ENCODE measurements at regions not wholly inside any gene's neighbourhood (a gene's known extent, or its start where the extent isn't known, plus 50 kb on each side); places are given as distances from the start of the nearest gene placed in this dataset.

DNA sequence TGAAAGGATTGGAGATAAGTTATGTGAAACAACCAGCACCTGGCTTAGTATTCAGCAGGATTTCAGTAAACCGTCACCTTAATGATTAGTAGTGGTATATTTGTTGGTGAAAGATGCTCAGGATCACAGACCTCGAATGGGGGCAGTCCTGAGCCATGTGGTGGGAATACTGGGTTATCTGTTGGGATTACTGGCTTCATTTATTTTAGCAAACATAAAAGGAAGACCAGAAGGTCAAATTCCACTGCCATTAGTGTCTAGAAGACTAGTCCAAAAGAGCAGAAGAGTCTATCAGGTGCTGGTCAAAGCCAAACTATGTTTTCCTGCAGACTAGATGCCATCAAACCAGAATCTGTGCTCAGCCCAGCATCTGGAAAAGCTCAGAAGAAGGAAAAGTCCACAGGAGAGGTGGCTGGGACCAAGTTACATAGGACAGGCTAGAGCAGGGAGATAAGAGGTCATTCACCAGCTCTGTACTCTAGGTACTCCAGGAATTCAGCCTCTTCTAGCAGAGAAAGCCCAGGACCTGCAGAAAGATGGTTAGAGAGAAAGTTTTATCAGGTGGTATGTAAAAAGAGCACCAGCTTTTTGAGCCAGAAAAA is 343.4 kb downstream of the PLPP3 start:
- TF ChIP-seq, protein P1, sequence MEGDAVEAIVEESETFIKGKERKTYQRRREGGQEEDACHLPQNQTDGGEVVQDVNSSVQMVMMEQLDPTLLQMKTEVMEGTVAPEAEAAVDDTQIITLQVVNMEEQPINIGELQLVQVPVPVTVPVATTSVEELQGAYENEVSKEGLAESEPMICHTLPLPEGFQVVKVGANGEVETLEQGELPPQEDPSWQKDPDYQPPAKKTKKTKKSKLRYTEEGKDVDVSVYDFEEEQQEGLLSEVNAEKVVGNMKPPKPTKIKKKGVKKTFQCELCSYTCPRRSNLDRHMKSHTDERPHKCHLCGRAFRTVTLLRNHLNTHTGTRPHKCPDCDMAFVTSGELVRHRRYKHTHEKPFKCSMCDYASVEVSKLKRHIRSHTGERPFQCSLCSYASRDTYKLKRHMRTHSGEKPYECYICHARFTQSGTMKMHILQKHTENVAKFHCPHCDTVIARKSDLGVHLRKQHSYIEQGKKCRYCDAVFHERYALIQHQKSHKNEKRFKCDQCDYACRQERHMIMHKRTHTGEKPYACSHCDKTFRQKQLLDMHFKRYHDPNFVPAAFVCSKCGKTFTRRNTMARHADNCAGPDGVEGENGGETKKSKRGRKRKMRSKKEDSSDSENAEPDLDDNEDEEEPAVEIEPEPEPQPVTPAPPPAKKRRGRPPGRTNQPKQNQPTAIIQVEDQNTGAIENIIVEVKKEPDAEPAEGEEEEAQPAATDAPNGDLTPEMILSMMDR (IDR thresholded peaks at IDR 0.05): no peak
- Mint-ChIP-seq H3K27ac (no peak overlapping the region), H3K36me3 (ENCODE audit: low read depth) (peaks cover 3% of the 10 kb centered on the region), H3K4me1 (no peaks in the 10 kb centered on the region), H3K27me3 (ENCODE audit: low read depth, poor library complexity) (peaks cover 9% of the 10 kb centered on the region), H3K9me3 (peaks cover 11% of the 10 kb centered on the region), H3K4me3 (no peak overlapping the region)
- DNase-seq: no peak

DNA sequence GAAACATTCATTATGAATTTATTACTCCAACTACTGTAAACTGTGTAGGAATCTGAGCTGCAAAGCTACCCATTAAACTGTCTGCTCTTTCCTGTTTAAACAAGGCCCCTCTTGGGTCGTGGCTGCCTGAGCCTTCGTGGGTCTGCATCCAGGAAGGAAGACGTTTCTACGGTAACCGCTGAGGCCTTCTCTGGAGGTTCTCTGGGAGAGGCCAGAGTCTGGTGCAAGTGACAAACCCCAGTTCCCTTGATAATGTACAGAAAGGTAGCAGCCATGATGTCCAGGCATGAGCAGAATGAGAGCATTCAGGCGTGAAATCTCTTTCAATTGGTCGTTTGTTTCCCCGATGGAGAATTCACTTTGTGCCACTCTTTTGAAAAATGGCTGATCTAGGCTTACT is 350.2 kb downstream of the PLPP3 start:
- TF ChIP-seq, protein P1 (IDR thresholded peaks at IDR 0.05): no peak
- Mint-ChIP-seq H3K27me3 (ENCODE audit: low read depth, poor library complexity) (no peaks in the 10 kb centered on the region), H3K36me3 (ENCODE audit: low read depth) (no peaks in the 10 kb centered on the region), H3K9me3 (no peaks in the 10 kb centered on the region), H3K4me3 (no peak overlapping the region), H3K4me1 (peaks cover 16% of the 10 kb centered on the region), H3K27ac (no peak overlapping the region)
- peak; percentile 30 for DNase-seq

DNA sequence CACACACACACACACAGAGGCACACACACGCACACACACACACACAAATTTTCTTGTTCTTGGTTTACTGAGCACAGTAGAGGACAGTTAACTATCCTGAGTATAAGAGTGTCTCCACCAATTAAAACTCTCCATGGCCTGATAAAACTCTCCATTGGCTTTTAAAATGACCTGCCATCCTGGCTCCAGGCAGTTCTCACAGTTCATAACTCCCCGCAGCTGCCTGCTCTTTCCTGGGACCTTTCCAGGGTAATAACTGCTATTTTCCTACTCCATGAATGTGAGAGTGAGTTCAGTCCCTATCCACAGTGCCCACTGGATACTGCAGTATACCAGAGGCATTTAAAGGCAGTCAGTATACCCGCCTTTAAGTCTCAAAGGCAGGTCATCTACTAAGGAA is 351.5 kb downstream of the PLPP3 start:
- Mint-ChIP-seq H3K9me3 (no peaks in the 10 kb centered on the region), H3K27me3 (ENCODE audit: low read depth, poor library complexity) (no peaks in the 10 kb centered on the region), H3K4me3 (no peak overlapping the region), H3K27ac (peak overlapping the region; percentile 13), H3K36me3 (ENCODE audit: low read depth) (no peaks in the 10 kb centered on the region), H3K4me1 (peaks cover 20% of the 10 kb centered on the region)
- TF ChIP-seq, protein P1 (IDR thresholded peaks at IDR 0.05): no peak
- no peak for DNase-seq

DNA sequence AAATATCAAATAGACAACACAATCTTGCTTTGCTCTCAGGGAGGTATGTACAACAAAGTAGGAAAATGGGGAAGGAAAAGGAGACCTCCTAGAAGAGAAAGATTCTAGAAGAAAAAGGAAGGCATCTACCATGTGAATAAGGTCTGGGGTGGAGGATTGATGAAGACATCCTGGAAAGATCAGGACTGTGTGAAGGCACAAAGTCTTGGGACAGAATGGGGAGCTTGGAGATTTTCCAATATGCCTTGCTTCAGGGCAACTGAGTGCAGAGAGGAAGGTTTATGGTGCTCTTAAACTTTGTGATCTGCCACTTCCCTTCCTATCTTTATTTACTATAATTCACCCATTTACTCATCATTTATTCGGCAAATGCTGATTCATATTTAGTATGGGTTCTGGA is 352.0 kb downstream of the PLPP3 start:
- no peaks in the 10 kb centered on the region for H3K36me3 Mint-ChIP-seq (ENCODE audit: low read depth)
- no peaks in the 10 kb centered on the region for H3K9me3 Mint-ChIP-seq
- H3K27ac Mint-ChIP-seq: no peak overlapping the region
- H3K27me3 Mint-ChIP-seq (ENCODE audit: low read depth, poor library complexity): no peaks in the 10 kb centered on the region
- H3K4me1 Mint-ChIP-seq: peaks cover 20% of the 10 kb centered on the region
- H3K4me3 Mint-ChIP-seq: no peak overlapping the region
- DNase-seq: no peak
- TF ChIP-seq, protein P1 (IDR thresholded peaks at IDR 0.05): no peak

DNA sequence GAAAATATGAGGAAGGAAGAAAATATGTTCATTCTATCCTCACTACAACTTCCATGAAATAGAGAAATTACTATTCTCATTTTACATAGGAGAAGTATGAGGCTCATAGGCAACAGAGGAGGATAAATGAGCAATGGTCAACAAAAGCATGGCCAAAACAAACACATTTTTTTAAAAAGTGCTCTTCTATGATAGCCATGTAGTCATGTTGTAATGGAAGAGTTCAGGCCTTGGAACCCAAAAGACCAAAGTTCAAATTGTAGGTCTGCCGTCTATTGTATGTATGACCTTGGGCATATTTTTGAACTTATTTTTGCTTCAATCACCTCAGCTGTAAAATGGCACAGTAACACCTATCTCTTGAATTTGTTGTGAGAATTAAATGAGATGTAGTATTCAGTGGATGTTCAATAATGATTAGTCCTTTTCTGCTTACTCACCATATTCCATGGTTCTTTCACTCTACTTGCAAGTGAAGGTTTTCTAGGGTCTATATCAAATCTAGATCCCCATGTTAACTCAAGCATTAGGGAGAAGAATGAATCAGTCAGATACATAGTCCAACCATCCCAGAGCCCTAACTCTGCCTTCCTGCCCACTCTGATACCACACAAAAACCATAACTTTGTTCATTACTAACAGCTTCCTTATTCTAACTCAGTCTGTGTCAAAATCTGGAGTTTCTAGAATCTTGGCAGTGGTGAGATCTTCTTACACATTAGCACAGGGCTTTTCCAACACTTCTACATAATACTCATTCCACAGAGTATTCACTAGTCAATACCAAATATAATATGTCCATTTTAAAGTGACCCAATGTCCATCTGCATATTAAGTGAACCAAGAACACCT is 353.2 kb downstream of the PLPP3 start:
- no peaks in the 10 kb centered on the region for H3K36me3 Mint-ChIP-seq (ENCODE audit: low read depth)
- H3K27me3 Mint-ChIP-seq (ENCODE audit: low read depth, poor library complexity): no peaks in the 10 kb centered on the region
- TF ChIP-seq, protein P1 (IDR thresholded peaks at IDR 0.05): no peak
- peaks cover 20% of the 10 kb centered on the region for H3K4me1 Mint-ChIP-seq
- H3K4me3 Mint-ChIP-seq: no peak overlapping the region
- DNase-seq: no peak
- no peak overlapping the region for H3K27ac Mint-ChIP-seq
- H3K9me3 Mint-ChIP-seq: peaks cover 8% of the 10 kb centered on the region

Measured in nephron progenitor cell (in vitro differentiated cells).